ENCODE measurements at regions not wholly inside any gene's neighbourhood (a gene's known extent, or its start where the extent isn't known, plus 50 kb on each side); places are given as distances from the start of the nearest gene placed in this dataset.

DNA sequence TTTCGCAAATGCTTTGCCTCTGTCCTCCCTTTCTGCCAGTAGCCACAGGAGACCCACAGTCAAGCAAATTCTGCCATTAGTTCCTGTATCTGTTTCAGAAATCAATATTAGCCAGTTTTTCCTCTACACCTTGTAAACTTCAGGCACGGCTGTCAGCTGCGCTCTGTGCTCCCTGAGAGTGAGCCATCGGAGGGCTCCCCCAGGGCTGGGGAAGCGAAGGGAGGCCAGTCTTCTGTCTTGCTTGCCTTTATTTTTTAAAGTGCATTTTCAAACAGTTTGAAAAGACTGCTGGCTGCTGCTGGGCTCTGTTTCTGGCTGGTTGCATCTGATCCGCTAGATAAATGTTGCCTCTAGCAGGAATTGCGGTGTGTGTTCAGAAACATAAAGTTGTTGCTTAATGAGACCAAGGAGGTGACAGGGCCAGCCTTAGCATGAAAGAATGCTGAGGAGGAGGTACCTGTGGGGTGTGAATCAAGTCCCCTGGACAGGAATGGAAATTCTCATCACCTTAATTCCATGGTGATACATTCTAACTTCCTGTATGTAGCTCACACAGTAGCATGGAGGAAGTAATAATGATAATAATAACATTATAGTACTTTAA is 421.7 kb upstream of the KIF2A start:
- Histone ChIP-seq H3K36me3 (no peaks in the 10 kb centered on the region), H3K27ac (no peak overlapping the region), H3K9me3 (peaks cover 0 to 7% (median 0%) of the 10 kb centered on the region in 12 donors), H3K27me3 (no peaks in the 10 kb centered on the region), H3K4me3 (no peak overlapping the region), H3K4me1 (no peaks in the 10 kb centered on the region)
- TF ChIP-seq, protein P1, sequence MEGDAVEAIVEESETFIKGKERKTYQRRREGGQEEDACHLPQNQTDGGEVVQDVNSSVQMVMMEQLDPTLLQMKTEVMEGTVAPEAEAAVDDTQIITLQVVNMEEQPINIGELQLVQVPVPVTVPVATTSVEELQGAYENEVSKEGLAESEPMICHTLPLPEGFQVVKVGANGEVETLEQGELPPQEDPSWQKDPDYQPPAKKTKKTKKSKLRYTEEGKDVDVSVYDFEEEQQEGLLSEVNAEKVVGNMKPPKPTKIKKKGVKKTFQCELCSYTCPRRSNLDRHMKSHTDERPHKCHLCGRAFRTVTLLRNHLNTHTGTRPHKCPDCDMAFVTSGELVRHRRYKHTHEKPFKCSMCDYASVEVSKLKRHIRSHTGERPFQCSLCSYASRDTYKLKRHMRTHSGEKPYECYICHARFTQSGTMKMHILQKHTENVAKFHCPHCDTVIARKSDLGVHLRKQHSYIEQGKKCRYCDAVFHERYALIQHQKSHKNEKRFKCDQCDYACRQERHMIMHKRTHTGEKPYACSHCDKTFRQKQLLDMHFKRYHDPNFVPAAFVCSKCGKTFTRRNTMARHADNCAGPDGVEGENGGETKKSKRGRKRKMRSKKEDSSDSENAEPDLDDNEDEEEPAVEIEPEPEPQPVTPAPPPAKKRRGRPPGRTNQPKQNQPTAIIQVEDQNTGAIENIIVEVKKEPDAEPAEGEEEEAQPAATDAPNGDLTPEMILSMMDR (IDR thresholded peaks at IDR 0.05), result no peak
- TF ChIP-seq POLR2A (IDR thresholded peaks at IDR 0.05), result no peak
- no peak for ATAC-seq
- intact Hi-C loops (cut with DNase I), result no loop called here
- WGBS, 4 donors, result 81 to 88% (median 85%) methylated on average over 7 of the region's 7 CpGs
- no peak for DNase-seq

- TF ChIP-seq, protein P1 (IDR thresholded peaks at IDR 0.05), result no peak
- no peak for TF ChIP-seq POLR2A (IDR thresholded peaks at IDR 0.05)
- intact Hi-C loops (cut with DNase I), result no loop called here
- no peaks in the 10 kb centered on the region for H3K4me1 ChIP-seq
- no peak for ATAC-seq
- no peak overlapping the region for H3K4me3 ChIP-seq
- no peak overlapping the region for H3K27ac ChIP-seq
- H3K36me3 ChIP-seq, result no peaks in the 10 kb centered on the region
- H3K27me3 ChIP-seq, result no peaks in the 10 kb centered on the region
- H3K9me3 ChIP-seq, result peaks cover 0 to 11% (median 0%) of the 10 kb centered on the region in 12 donors
- no peak for DNase-seq
These were observed 419.8 kb upstream of the KIF2A start for GRCh38 chr5:61886214-61886613.

DNA sequence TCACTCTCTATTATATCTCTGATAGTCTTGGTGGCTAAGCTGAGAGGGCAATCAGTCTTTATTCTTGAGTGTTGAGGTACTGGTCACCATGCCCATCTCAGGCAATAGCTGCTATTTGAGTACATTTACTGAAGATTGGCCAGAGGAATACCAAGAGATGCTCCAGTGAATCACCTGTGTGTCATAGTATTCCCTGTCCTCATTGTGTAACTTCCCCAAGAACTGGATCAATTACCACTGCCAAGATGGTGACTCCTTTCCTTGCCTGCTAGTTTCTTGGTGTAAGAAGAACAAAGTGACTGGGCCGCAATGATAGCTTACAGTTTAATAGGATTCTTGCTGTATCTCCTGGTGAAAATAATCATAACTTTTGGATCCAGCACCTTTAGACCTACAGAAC is 418.7 kb upstream of the KIF2A start:
- intact Hi-C loops (cut with DNase I), result no loop called here
- 94 to 100% (median 98%) methylated on average over 1 of the region's 1 CpG for WGBS, 4 donors
- ATAC-seq (no peak), DNase-seq (no peak)
- Histone ChIP-seq H3K4me1 (no peaks in the 10 kb centered on the region), H3K4me3 (no peak overlapping the region), H3K27me3 (no peaks in the 10 kb centered on the region), H3K27ac (no peak overlapping the region), H3K9me3 (peaks cover 0 to 11% (median 0%) of the 10 kb centered on the region in 12 donors), H3K36me3 (no peaks in the 10 kb centered on the region)
- TF ChIP-seq POLR2A (IDR thresholded peaks at IDR 0.05), result no peak
- TF ChIP-seq, protein P1 (IDR thresholded peaks at IDR 0.05), result no peak

DNA sequence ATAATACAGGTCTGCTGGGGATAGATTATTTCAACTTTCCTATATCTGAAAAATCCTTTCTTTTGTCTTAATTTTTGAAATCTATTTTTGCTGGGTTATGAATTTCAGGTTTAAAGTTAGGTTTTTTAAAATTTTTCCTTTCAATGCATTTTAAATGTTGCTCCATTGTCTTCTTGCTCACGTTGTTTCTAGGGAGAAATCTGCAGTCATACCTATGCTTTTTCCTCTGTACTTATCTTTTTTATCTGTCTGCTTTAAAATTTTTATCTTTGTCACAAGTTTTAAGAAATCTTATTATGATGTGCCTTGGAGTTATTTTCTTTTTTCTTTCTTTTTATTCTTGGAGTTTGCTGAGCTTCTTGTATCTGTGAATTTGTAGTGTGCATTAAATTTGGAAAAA is 412.0 kb upstream of the KIF2A start:
- no peak overlapping the region for H3K27ac ChIP-seq
- H3K36me3 ChIP-seq, result no peaks in the 10 kb centered on the region
- TF ChIP-seq, protein P1 (IDR thresholded peaks at IDR 0.05), result no peak
- no peak for TF ChIP-seq POLR2A (IDR thresholded peaks at IDR 0.05)
- intact Hi-C loops (cut with DNase I), result no loop called here
- no peak for DNase-seq
- no peaks in the 10 kb centered on the region for H3K27me3 ChIP-seq
- 57 to 76% (median 71%) methylated on average over 1 of the region's 1 CpG for WGBS, 4 donors
- H3K9me3 ChIP-seq, result peaks cover 0 to 18% (median 0%) of the 10 kb centered on the region in 12 donors
- ATAC-seq, result no peak
- H3K4me1 ChIP-seq, result no peaks in the 10 kb centered on the region
- H3K4me3 ChIP-seq, result no peak overlapping the region
